ENCODE measurements at regions not wholly inside any gene's neighbourhood (a gene's known extent, or its start where the extent isn't known, plus 50 kb on each side); places are given as distances from the start of the nearest gene placed in this dataset.

DNA sequence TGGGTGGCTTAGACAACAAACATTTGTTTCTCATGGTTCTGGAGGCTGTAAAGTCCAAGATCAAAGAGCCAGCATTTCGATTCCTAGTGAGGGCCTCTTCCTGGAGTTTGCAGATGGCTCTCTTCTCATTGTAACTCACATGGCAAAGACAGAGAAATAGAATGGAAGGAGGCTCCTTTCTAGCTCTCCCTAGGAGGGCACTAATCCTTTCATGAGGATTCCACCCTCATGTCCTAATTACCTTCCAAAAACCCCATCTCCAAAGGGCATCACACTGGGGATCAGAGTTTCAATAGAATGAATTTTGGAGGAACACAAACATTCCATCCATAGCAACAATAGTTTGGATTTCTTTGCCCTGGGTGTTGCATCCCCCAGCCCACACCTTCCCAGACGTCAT, 247.3 kb downstream of the TTLL7 start:
- Histone ChIP-seq H3K27me3 (no peaks in the 10 kb centered on the region), H3K4me1 (no peaks in the 10 kb centered on the region), H3K36me3 (no peaks in the 10 kb centered on the region), H3K4me3 (no peak overlapping the region), H3K27ac (replicated peaks in 1 of 4) (no peak overlapping the region), H3K9me3 (no peaks in the 10 kb centered on the region)
- no peak for DNase-seq (ENCODE audit: extremely low spot score)
- intact Hi-C loops (cut with DNase I) = no loop called here
- WGBS = 80% methylated on average over 2 of the region's 2 CpGs
- TF ChIP-seq, protein P1, sequence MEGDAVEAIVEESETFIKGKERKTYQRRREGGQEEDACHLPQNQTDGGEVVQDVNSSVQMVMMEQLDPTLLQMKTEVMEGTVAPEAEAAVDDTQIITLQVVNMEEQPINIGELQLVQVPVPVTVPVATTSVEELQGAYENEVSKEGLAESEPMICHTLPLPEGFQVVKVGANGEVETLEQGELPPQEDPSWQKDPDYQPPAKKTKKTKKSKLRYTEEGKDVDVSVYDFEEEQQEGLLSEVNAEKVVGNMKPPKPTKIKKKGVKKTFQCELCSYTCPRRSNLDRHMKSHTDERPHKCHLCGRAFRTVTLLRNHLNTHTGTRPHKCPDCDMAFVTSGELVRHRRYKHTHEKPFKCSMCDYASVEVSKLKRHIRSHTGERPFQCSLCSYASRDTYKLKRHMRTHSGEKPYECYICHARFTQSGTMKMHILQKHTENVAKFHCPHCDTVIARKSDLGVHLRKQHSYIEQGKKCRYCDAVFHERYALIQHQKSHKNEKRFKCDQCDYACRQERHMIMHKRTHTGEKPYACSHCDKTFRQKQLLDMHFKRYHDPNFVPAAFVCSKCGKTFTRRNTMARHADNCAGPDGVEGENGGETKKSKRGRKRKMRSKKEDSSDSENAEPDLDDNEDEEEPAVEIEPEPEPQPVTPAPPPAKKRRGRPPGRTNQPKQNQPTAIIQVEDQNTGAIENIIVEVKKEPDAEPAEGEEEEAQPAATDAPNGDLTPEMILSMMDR (IDR thresholded peaks at IDR 0.05) = no peak
- no peak for TF ChIP-seq POLR2AphosphoS5 (IDR thresholded peaks at IDR 0.05)
- TF ChIP-seq EP300 (IDR thresholded peaks at IDR 0.05) = no peak
- no peak for TF ChIP-seq POLR2A (IDR thresholded peaks at IDR 0.05; ENCODE audit: low read depth)

GRCh38 chr1:83750201-83750600, 248.7 kb downstream of the TTLL7 start:
- H3K36me3 ChIP-seq = no peaks in the 10 kb centered on the region
- WGBS = 85% methylated on average over 1 of the region's 1 CpG
- intact Hi-C loops (cut with DNase I) = no loop called here
- H3K9me3 ChIP-seq = no peaks in the 10 kb centered on the region
- TF ChIP-seq EP300 (IDR thresholded peaks at IDR 0.05) (no peak), POLR2AphosphoS5 (IDR thresholded peaks at IDR 0.05) (no peak), POLR2A (IDR thresholded peaks at IDR 0.05; ENCODE audit: low read depth) (no peak)
- TF ChIP-seq, protein P1 (IDR thresholded peaks at IDR 0.05) = no peak
- no peaks in the 10 kb centered on the region for H3K4me1 ChIP-seq
- H3K27me3 ChIP-seq = no peaks in the 10 kb centered on the region
- H3K4me3 ChIP-seq = no peak overlapping the region
- no peak for DNase-seq (ENCODE audit: extremely low spot score)
- H3K27ac ChIP-seq (replicated peaks in 1 of 4) = no peak overlapping the region

- Histone ChIP-seq H3K4me1 (no peaks in the 10 kb centered on the region), H3K9me3 (no peaks in the 10 kb centered on the region), H3K36me3 (no peaks in the 10 kb centered on the region), H3K27ac (replicated peaks in 1 of 4) (no peak overlapping the region), H3K27me3 (no peaks in the 10 kb centered on the region), H3K4me3 (no peak overlapping the region)
- WGBS = 88% methylated on average over 4 of the region's 4 CpGs
- no peak for DNase-seq (ENCODE audit: extremely low spot score)
- intact Hi-C loops (cut with DNase I) = no loop called here
- no peak for TF ChIP-seq POLR2AphosphoS5 (IDR thresholded peaks at IDR 0.05)
- TF ChIP-seq POLR2A (IDR thresholded peaks at IDR 0.05; ENCODE audit: low read depth) = no peak
- TF ChIP-seq, protein P1 (IDR thresholded peaks at IDR 0.05) = no peak
These were observed 251.0 kb downstream of the TTLL7 start for GRCh38 chr1:83747853-83748482.

DNA sequence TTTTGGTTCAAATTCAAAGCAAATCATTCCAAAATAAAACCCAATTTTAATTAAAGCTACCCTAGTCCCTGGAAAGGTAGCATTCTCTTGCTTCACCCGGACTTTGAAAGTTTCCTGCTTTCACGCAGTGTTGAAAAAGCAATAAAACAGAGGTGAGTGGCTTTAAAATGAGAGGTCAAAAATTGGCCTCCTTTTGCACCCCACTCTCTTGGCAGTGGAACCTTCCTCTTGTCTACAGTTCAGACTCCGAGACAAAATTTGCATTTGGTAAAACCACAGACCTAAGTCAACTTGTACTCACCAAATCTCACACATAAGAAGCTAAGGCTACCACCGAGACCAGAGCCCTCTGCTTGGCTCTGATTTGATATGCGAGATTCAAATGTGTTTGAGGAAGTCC, 252.7 kb downstream of the TTLL7 start:
- no peaks in the 10 kb centered on the region for H3K36me3 ChIP-seq
- TF ChIP-seq POLR2A (IDR thresholded peaks at IDR 0.05; ENCODE audit: low read depth) = no peak
- TF ChIP-seq, protein P1 (IDR thresholded peaks at IDR 0.05) = no peak
- no peak for TF ChIP-seq EP300 (IDR thresholded peaks at IDR 0.05)
- TF ChIP-seq POLR2AphosphoS5 (IDR thresholded peaks at IDR 0.05) = no peak
- no peak overlapping the region for H3K4me3 ChIP-seq
- H3K27ac ChIP-seq (replicated peaks in 1 of 4) = no peak overlapping the region
- intact Hi-C loops (cut with DNase I) = no loop called here
- H3K4me1 ChIP-seq = no peaks in the 10 kb centered on the region
- no peaks in the 10 kb centered on the region for H3K27me3 ChIP-seq
- H3K9me3 ChIP-seq = no peaks in the 10 kb centered on the region
- 93% methylated on average over 5 of the region's 5 CpGs for WGBS
- DNase-seq (ENCODE audit: extremely low spot score) = no peak

DNA sequence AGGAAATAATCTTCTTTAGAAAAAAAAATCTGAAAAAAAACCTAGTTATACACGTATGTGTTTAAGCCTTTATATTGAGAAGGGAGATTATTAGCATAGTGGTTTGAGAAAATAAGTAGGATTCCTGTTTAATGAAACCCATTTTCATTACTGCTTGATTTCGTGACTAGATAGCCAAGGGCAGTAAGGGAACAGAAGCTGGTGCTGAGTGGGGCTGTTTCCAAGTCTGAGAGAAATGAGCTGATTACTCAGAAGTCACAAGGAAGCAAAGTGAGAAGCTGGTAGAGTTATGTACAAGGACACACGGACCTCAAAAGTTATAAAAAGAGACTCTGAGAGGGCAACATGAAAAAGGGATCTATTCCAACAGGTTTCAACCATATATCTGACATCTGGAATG, 256.5 kb downstream of the TTLL7 start:
- Histone ChIP-seq H3K9me3 (no peaks in the 10 kb centered on the region), H3K4me1 (no peaks in the 10 kb centered on the region), H3K4me3 (no peak overlapping the region), H3K27ac (replicated peaks in 1 of 4) (no peak overlapping the region), H3K36me3 (no peaks in the 10 kb centered on the region), H3K27me3 (no peaks in the 10 kb centered on the region)
- DNase-seq (ENCODE audit: extremely low spot score) = no peak
- WGBS = 80% methylated on average over 3 of the region's 3 CpGs
- TF ChIP-seq POLR2A (IDR thresholded peaks at IDR 0.05; ENCODE audit: low read depth) (no peak), POLR2AphosphoS5 (IDR thresholded peaks at IDR 0.05) (no peak), EP300 (IDR thresholded peaks at IDR 0.05) (no peak)
- TF ChIP-seq, protein P1 (IDR thresholded peaks at IDR 0.05) = no peak
- intact Hi-C loops (cut with DNase I) = no loop called here
